Body of pancreas (tissue), 4 donors: ENCODE measurements at regions not wholly inside any gene's neighbourhood (a gene's known extent, or its start where the extent isn't known, plus 50 kb on each side); places are given as distances from the start of the nearest gene placed in this dataset.

ENCODE experiments used
- ATAC-seq: fragments of 150-250 bp; one replicate; pipeline ENCODE4 v1.9.1; 2016
- DNase-seq, 4 donors: peaks; one replicate each; pipeline ENCODE4 v3.0.0-alpha.2; 2019
- H3K27ac ChIP-seq, 4 donors: fragments of 200-600 bp; sonication (generic); 1 replicate in 3 of 4; 2 replicates in 1 of 4; pipeline versions ENCODE4 v1.5.1 to v1.6.1; 2016 to 2019; ENCODE audit warnings: mild to moderate bottlenecking in 1 of 4, mixed read lengths in 1 of 4, moderate library complexity in 1 of 4
- H3K27me3 ChIP-seq, 2 donors: fragments of 200-600 bp; sonication (generic); one replicate each; pipeline ENCODE4 v1.6.0; 2016; ENCODE audit warnings: mild to moderate bottlenecking in 1 of 2
- H3K36me3 ChIP-seq, 2 donors: fragments of 200-600 bp; sonication (generic); replicated peaks in 1 of 2; 2 replicates each; pipeline ENCODE4 v1.5.1; 2016; ENCODE audit warnings: low read depth in 2 of 2; ENCODE audit not compliant: insufficient read depth in 1 of 2
- H3K4me1 ChIP-seq: fragments of 200-600 bp; sonication (generic); one replicate; pipeline ENCODE4 v1.6.0; 2016
- H3K4me3 ChIP-seq, 2 donors: fragments of 200-600 bp; sonication (generic); 1 replicate in 1 of 2; 2 replicates in 1 of 2; pipeline ENCODE4 v1.5.1; 2016 to 2019
- H3K9me3 ChIP-seq, 3 donors: fragments of 200-600 bp; sonication (generic); 1 replicate in 2 of 3; 2 replicates in 1 of 3; pipeline ENCODE4 v1.5.1; 2016
- POLR2A ChIP-seq, 3 donors: fragments of 450-650 bp; IDR thresholded peaks; one replicate each; pipeline ENCODE4 v1.6.1; 2016; ENCODE audit warnings: antibody characterized with exemption in 3 of 3, mild to moderate bottlenecking in 2 of 3
- WGBS, 2 donors: methylation state at CpG; one replicate each; pipeline ENCODE4 v1.1.5; 2017; 5-methylcytosine and 5-hydroxymethylcytosine counted together
- intact Hi-C: fragments of 100-400 bp; cut with DNase I; formaldehyde crosslinking; loops from one replicate; pipeline ENCODE4 v1.15.1; 2023
- TF ChIP-seq, protein P1 (sequence below), 7 experiments: fragments of 450-650 bp in 4 of 7; fragments of 200-600 bp in 3 of 7; sonication (generic) in 3 of 7; IDR thresholded peaks; one replicate each; pipeline ENCODE4 v1.5.1; 2016 to 2019; ENCODE audit warnings: antibody characterized with exemption in 7 of 7

DNA sequence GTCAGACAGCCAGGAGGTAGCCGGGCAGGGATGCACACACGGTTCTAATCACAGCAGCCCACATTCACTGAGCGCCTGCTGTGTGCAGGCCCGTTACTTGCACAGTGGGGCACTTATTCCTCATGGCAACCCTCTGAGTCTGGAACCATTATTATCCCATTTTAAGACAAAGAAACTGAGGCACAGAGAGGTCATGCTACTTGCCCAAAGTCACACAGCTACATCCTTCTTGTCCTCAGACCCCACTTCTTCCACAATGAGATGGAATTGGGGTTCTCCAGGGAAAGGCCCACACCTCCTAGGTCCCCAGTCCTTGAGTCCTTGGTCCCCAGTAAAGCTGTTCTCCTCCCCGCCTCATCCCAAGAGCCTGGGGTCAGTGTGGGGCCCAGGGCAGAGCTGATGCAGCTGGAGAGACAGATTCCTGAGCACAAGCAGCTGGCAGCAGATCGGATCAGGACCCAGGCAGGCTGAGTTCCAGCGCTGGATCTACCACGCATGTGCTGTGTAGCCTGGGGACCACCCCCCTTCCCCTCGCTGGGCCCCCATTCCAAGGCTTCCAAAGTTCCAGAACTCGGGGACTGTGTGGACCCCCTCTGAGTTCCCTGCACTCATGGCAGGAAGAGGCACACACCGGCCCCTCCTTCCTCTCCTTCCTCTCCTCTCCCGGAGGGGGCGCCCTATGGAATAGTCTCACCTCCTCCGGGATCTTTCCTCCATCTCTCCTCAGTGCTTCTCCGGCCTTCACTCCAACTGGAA is 393.4 kb downstream of the MATN1 start:
- Histone ChIP-seq H3K27ac (no peak overlapping the region), H3K4me3 (no peak overlapping the region), H3K27me3 (no peaks in the 10 kb centered on the region), H3K36me3 (no peaks in the 10 kb centered on the region), H3K9me3 (no peaks in the 10 kb centered on the region), H3K4me1 (no peaks in the 10 kb centered on the region)
- TF ChIP-seq, protein P1, sequence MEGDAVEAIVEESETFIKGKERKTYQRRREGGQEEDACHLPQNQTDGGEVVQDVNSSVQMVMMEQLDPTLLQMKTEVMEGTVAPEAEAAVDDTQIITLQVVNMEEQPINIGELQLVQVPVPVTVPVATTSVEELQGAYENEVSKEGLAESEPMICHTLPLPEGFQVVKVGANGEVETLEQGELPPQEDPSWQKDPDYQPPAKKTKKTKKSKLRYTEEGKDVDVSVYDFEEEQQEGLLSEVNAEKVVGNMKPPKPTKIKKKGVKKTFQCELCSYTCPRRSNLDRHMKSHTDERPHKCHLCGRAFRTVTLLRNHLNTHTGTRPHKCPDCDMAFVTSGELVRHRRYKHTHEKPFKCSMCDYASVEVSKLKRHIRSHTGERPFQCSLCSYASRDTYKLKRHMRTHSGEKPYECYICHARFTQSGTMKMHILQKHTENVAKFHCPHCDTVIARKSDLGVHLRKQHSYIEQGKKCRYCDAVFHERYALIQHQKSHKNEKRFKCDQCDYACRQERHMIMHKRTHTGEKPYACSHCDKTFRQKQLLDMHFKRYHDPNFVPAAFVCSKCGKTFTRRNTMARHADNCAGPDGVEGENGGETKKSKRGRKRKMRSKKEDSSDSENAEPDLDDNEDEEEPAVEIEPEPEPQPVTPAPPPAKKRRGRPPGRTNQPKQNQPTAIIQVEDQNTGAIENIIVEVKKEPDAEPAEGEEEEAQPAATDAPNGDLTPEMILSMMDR (IDR thresholded peaks at IDR 0.05), result no peak
- TF ChIP-seq POLR2A (IDR thresholded peaks at IDR 0.05), result no peak
- WGBS, 2 donors, result 56 to 63% methylated on average over 14 to 15 of the region's 15 CpGs
- intact Hi-C loops, result no loop called here
- DNase-seq, result no peak
- ATAC-seq, result no peak

DNA sequence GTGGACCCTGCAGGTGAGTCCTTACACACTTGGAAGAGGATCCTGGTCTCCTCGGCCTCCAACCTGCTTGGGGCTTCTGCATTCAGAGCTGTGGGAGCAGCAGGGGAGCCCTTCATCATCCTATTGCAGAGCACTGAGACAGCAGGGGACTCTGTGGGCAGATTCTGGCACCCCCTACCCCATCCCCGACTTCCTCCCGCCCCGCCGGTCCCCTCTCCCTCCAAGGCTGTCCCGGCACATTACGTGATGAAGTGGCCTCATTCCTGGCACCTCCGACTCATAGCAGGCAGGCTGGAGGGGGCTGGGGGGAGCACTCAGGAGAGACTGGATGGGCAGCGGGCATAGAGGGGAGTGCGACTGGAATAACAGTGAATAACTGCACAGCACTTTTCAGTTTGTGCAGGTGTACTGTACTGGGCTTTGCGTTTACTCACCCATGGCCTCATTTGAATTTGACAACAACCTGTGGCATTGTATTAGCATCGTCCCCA is 394.1 kb downstream of the MATN1 start:
- TF ChIP-seq POLR2A (IDR thresholded peaks at IDR 0.05), result no peak
- TF ChIP-seq, protein P1 (IDR thresholded peaks at IDR 0.05), result no peak
- 71 to 80% methylated on average over 4 to 9 of the region's 12 CpGs for WGBS, 2 donors
- ATAC-seq (no peak), DNase-seq (no peak)
- intact Hi-C loops, result no loop called here
- Histone ChIP-seq H3K4me1 (no peaks in the 10 kb centered on the region), H3K9me3 (no peaks in the 10 kb centered on the region), H3K27ac (no peak overlapping the region), H3K36me3 (no peaks in the 10 kb centered on the region), H3K27me3 (no peaks in the 10 kb centered on the region), H3K4me3 (no peak overlapping the region)

DNA sequence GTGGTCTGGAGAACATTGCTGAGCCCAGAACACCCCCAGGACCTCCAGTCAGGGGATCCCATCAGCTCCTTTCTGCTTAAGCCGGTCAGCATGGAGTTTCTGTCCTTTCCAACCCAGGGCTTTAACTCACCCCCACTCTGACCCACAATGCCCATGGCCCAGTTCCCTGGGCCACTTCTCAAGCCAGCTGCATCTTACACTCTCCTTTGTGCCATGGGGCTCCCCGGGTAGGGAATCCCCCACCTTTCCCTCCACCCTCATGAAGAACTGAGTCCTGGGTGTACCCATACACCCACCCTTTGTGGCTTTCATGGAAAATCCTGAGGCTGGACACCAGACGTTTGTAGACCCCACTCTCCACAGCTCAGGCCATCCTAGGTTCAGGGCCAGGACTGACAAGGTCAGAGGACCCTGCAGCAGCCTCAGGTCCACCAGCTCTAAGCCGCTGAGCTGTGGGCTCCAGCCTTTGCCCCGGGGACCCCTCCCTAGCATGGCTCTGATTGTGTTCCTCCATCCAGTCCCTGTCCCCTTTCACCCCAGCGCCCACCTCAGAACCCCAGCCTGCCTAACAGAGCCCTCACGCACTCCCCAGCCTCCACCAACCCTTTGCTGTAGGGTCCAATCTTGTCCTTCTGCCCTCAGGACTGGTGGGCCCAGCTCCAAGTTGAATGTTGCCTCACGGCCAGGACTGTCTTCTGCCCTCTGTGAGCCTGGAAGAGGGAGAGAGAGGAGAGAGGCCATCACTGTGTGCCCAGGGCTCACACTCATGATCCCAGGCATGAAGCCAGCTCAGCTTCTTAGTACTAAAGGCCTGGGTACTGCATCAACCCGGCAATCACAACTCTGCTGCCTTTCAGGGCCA is 394.8 kb downstream of the MATN1 start:
- no peaks in the 10 kb centered on the region for H3K4me1 ChIP-seq
- no peak for TF ChIP-seq POLR2A (IDR thresholded peaks at IDR 0.05)
- TF ChIP-seq, protein P1 (IDR thresholded peaks at IDR 0.05), result no peak
- H3K9me3 ChIP-seq, result no peaks in the 10 kb centered on the region
- H3K4me3 ChIP-seq, result no peak overlapping the region
- intact Hi-C loops, result no loop called here
- WGBS, 2 donors, result 59 to 64% methylated on average over 8 to 9 of the region's 9 CpGs
- H3K36me3 ChIP-seq, result no peaks in the 10 kb centered on the region
- no peak for DNase-seq
- no peak for ATAC-seq
- no peaks in the 10 kb centered on the region for H3K27me3 ChIP-seq
- H3K27ac ChIP-seq, result no peak overlapping the region

DNA sequence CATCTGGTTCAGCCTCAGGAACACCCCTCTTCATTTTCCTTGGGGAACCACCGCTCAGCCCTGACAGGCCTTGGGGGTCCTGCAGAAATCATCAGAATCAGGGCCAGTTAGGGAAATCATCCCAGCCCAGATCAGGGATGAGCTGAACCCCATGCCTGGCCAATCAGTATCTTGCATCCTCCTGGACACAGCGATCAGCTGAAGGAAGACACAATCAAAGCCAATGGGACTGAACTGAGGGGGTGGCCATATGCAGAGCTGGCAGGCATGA is 395.4 kb downstream of the MATN1 start:
- ATAC-seq (no peak), DNase-seq (no peak)
- Histone ChIP-seq H3K4me1 (no peaks in the 10 kb centered on the region), H3K36me3 (no peaks in the 10 kb centered on the region), H3K27ac (no peak overlapping the region), H3K9me3 (no peaks in the 10 kb centered on the region), H3K4me3 (no peak overlapping the region), H3K27me3 (no peaks in the 10 kb centered on the region)
- WGBS, 2 donors, result 94 to 100% methylated on average over 2 of the region's 2 CpGs
- intact Hi-C loops, result no loop called here
- TF ChIP-seq POLR2A (IDR thresholded peaks at IDR 0.05), result no peak

DNA sequence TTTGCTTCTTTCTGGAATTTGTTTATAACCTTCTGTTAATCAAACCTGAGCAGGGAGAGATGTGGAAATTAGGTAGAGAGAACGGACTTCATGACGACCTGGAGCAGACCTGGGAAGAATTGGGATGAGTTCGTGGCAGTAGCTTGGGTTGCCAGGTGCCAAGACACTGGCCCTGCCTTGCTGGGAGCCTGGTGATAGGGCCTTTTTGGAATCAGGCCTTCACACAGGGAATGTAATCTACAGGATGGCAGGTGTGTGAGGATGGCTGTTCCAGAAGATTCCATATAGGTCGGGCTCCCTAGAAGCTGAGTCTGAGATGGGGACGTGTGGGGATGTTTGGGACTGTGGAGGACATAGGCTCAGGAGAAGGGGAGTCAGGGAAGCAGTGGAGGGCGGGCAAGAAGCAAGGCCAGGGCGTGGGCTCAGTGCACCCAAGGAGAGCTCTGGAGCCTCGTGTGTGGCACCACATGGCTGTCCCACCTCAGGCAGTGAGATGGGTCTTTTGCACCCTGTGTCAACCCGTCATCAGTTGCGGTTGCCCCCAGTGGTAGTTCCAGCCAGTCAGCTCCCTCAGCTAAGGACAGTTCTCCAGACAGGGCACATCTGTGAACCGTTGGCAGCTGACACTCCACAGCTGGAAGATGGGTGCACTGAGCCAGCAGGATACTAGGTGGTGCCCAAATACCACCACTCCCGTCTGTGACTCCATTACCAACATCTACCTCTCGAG is 395.9 kb downstream of the MATN1 start:
- no peaks in the 10 kb centered on the region for H3K36me3 ChIP-seq
- DNase-seq, result no peak
- H3K9me3 ChIP-seq, result no peaks in the 10 kb centered on the region
- H3K4me3 ChIP-seq, result no peak overlapping the region
- no peak for ATAC-seq
- no peaks in the 10 kb centered on the region for H3K27me3 ChIP-seq
- TF ChIP-seq, protein P1 (IDR thresholded peaks at IDR 0.05), result no peak
- TF ChIP-seq POLR2A (IDR thresholded peaks at IDR 0.05), result no peak
- H3K27ac ChIP-seq, result no peak overlapping the region
- WGBS, 2 donors, result 47 to 60% methylated on average over 8 to 13 of the region's 13 CpGs
- no peaks in the 10 kb centered on the region for H3K4me1 ChIP-seq
- intact Hi-C loops, result no loop called here
